GM12891 (cell line): ENCODE measurements at regions not wholly inside any gene's neighbourhood (a gene's known extent, or its start where the extent isn't known, plus 50 kb on each side); places are given as distances from the start of the nearest gene placed in this dataset.
A peak's percentile ranks its signal among the peaks of the same experiment; 100 is the strongest.

Experiments used
- DNase-seq: peaks from one replicate; pipeline ENCODE4 v3.0.0; 2011; ENCODE audit warnings: low spot score; ENCODE audit not compliant: insufficient read length
- FAIRE-seq: peaks from 2 replicates; lab custom pipeline; 2011; peaks lifted over from hg19 to GRCh38; lab: Jason Lieb, UNC
- PAX5 ChIP-seq: IDR thresholded peaks from 2 replicates; pipeline ENCODE4 v1.6.1; 2011; ENCODE audit warnings: low read length, moderate library complexity, mild to moderate bottlenecking; ENCODE audit not compliant: insufficient read depth, severe bottlenecking
- POLR2A ChIP-seq: IDR thresholded peaks from 2 replicates; pipeline ENCODE4 v1.6.1; 2011; ENCODE audit warnings: low read depth, low read length, control low read depth
- POLR2AphosphoS5 ChIP-seq: IDR thresholded peaks from 2 replicates; pipeline ENCODE4 v1.6.1; 2011; ENCODE audit warnings: low read depth, low read length, control low read depth
- POU2F2 ChIP-seq: IDR thresholded peaks from 2 replicates; pipeline ENCODE4 v1.6.1; 2011; ENCODE audit warnings: low read depth, mild to moderate bottlenecking, control low read depth, low read length, moderate library complexity
- SPI1 ChIP-seq: IDR thresholded peaks from 2 replicates; pipeline ENCODE4 v1.6.1; 2011; ENCODE audit warnings: low read depth, low read length, control low read depth
- TAF1 ChIP-seq: IDR thresholded peaks from 2 replicates; pipeline ENCODE4 v1.6.1; 2011; ENCODE audit warnings: low read depth, low read length, control low read depth

GRCh38 chr6:40165036-40165709, 230.9 kb upstream of the MOCS1 start:
- no peak for TF ChIP-seq PAX5
- no peak for TF ChIP-seq POU2F2
- no peak for TF ChIP-seq TAF1
- no peak for TF ChIP-seq POLR2A
- no peak for TF ChIP-seq POLR2AphosphoS5
- TF ChIP-seq SPI1 = no peak
- FAIRE-seq = no peak
- no peak for DNase-seq

GRCh38 chr6:40164345-40164755, 230.1 kb upstream of the MOCS1 start:
- FAIRE-seq (no peak), DNase-seq (no peak)
- TF ChIP-seq TAF1 = no peak
- no peak for TF ChIP-seq PAX5
- no peak for TF ChIP-seq SPI1
- no peak for TF ChIP-seq POLR2A
- no peak for TF ChIP-seq POLR2AphosphoS5

GRCh38 chr6:40163924-40164323, 229.7 kb upstream of the MOCS1 start:
- FAIRE-seq = no peak
- TF ChIP-seq POLR2A = no peak
- no peak for TF ChIP-seq TAF1
- TF ChIP-seq POU2F2 = no peak
- no peak for TF ChIP-seq SPI1
- no peak for TF ChIP-seq PAX5
- TF ChIP-seq POLR2AphosphoS5 = no peak
- DNase-seq = no peak

- FAIRE-seq = no peak
- no peak for TF ChIP-seq POLR2A
- no peak for TF ChIP-seq POU2F2
- no peak for TF ChIP-seq PAX5
- TF ChIP-seq POLR2AphosphoS5 = no peak
- TF ChIP-seq TAF1 = no peak
- TF ChIP-seq SPI1 = no peak
- DNase-seq = no peak
These were observed 227.8 kb upstream of the MOCS1 start for GRCh38 chr6:40162074-40162473.

- DNase-seq = no peak
- FAIRE-seq = no peak
- no peak for TF ChIP-seq POLR2A
- no peak for TF ChIP-seq POLR2AphosphoS5
- TF ChIP-seq TAF1 = no peak
- TF ChIP-seq SPI1 = no peak
- TF ChIP-seq POU2F2 = no peak
- TF ChIP-seq PAX5 = no peak
These were observed 226.6 kb upstream of the MOCS1 start for GRCh38 chr6:40160826-40161225.

- DNase-seq = no peak
- FAIRE-seq = no peak
- TF ChIP-seq PAX5 (no peak), POLR2AphosphoS5 (no peak)
These were observed 225.6 kb upstream of the MOCS1 start for GRCh38 chr6:40159865-40160264.

GRCh38 chr6:40152701-40153436, 218.6 kb upstream of the MOCS1 start:
- FAIRE-seq (no peak), DNase-seq (no peak)
- no peak for TF ChIP-seq SPI1
- TF ChIP-seq TAF1 = no peak
- no peak for TF ChIP-seq POU2F2
- TF ChIP-seq PAX5 = no peak
- TF ChIP-seq POLR2AphosphoS5 = no peak
- no peak for TF ChIP-seq POLR2A

- TF ChIP-seq POLR2A (no peak), PAX5 (no peak), POU2F2 (no peak), TAF1 (no peak), SPI1 (no peak), POLR2AphosphoS5 (no peak)
- FAIRE-seq = no peak
- no peak for DNase-seq
These were observed 217.9 kb upstream of the MOCS1 start for GRCh38 chr6:40152196-40152595.

GRCh38 chr6:40148882-40149573, 214.8 kb upstream of the MOCS1 start:
- no peak for TF ChIP-seq TAF1
- peak; percentile 100 for TF ChIP-seq SPI1
- DNase-seq (peak; percentile 36), FAIRE-seq (peak; percentile 75)

GRCh38 chr6:40146902-40147301, 212.6 kb upstream of the MOCS1 start:
- DNase-seq (no peak), FAIRE-seq (no peak)

More at GRCh38 chr6:40146902-40147301, 212.6 kb upstream of the MOCS1 start:
- no peak for TF ChIP-seq PAX5
- TF ChIP-seq TAF1 = no peak
- TF ChIP-seq POLR2A = no peak
- no peak for TF ChIP-seq POLR2AphosphoS5
- TF ChIP-seq POU2F2 = no peak
- TF ChIP-seq SPI1 = no peak
